ENCODE measurements at regions not wholly inside any gene's neighbourhood (a gene's known extent, or its start where the extent isn't known, plus 50 kb on each side); places are given as distances from the start of the nearest gene placed in this dataset.

- no peaks in the 10 kb centered on the region for H3K36me3 ChIP-seq (replicated peaks; ENCODE audit: insufficient read depth, low read depth)
- no peak overlapping the region for H2AFZ ChIP-seq
- no peak for DNase-seq (ENCODE audit: low spot score)
- H4K20me1 ChIP-seq (ENCODE audit: insufficient read depth, poor library complexity, severe bottlenecking): no peaks in the 10 kb centered on the region
- no peaks in the 10 kb centered on the region for H3K27me3 ChIP-seq
- H3K79me2 ChIP-seq: no peaks in the 10 kb centered on the region
- H3K4me2 ChIP-seq: no peak overlapping the region
- H3K4me1 ChIP-seq (ENCODE audit: insufficient read depth): no peaks in the 10 kb centered on the region
- H3K27ac ChIP-seq: no peak overlapping the region
- no peaks in the 10 kb centered on the region for H3K9me2 ChIP-seq (replicated peaks; ENCODE audit: insufficient read depth)
- no peak overlapping the region for H3K4me3 ChIP-seq
- WGBS (ENCODE audit: low lambda C conversion rate, missing lambda C conversion rate): 82% methylated on average over 2 of the region's 2 CpGs
- no peak for TF ChIP-seq EZH2 (IDR thresholded peaks at IDR 0.05; ENCODE audit: borderline replicate concordance)
- no peak for TF ChIP-seq EZH2phosphoT487 (IDR thresholded peaks at IDR 0.05; ENCODE audit: low read depth, severe bottlenecking, unreplicated experiment)
- TF ChIP-seq CTCF (IDR thresholded peaks at IDR 0.05; ENCODE audit: poor library complexity): peak; percentile 43
- no peaks in the 10 kb centered on the region for H3K9me3 ChIP-seq (ENCODE audit: low read depth)
These were observed 406.0 kb upstream of the POU3F3 start for GRCh38 chr2:104447831-104448434.

- Histone ChIP-seq H3K9me2 (replicated peaks; ENCODE audit: insufficient read depth) (no peaks in the 10 kb centered on the region), H3K4me2 (no peak overlapping the region), H3K79me2 (no peaks in the 10 kb centered on the region), H3K27me3 (no peaks in the 10 kb centered on the region), H3K4me1 (ENCODE audit: insufficient read depth) (no peaks in the 10 kb centered on the region), H4K20me1 (ENCODE audit: insufficient read depth, poor library complexity, severe bottlenecking) (no peaks in the 10 kb centered on the region), H3K9me3 (ENCODE audit: low read depth) (no peaks in the 10 kb centered on the region), H3K4me3 (no peak overlapping the region), H2AFZ (no peak overlapping the region), H3K27ac (no peak overlapping the region), H3K36me3 (replicated peaks; ENCODE audit: insufficient read depth, low read depth) (no peaks in the 10 kb centered on the region)
- WGBS (ENCODE audit: low lambda C conversion rate, missing lambda C conversion rate): 64% methylated on average over 5 of the region's 5 CpGs
- DNase-seq (ENCODE audit: low spot score): no peak
- TF ChIP-seq EZH2phosphoT487 (IDR thresholded peaks at IDR 0.05; ENCODE audit: low read depth, severe bottlenecking, unreplicated experiment) (no peak), EZH2 (IDR thresholded peaks at IDR 0.05; ENCODE audit: borderline replicate concordance) (no peak), CTCF (IDR thresholded peaks at IDR 0.05; ENCODE audit: poor library complexity) (no peak)
These were observed 405.1 kb upstream of the POU3F3 start for GRCh38 chr2:104448661-104449440.

- H3K9me2 ChIP-seq (replicated peaks; ENCODE audit: insufficient read depth): no peaks in the 10 kb centered on the region
- no peaks in the 10 kb centered on the region for H4K20me1 ChIP-seq (ENCODE audit: insufficient read depth, poor library complexity, severe bottlenecking)
- WGBS (ENCODE audit: low lambda C conversion rate, missing lambda C conversion rate): 83% methylated on average over 2 of the region's 2 CpGs
- H3K36me3 ChIP-seq (replicated peaks; ENCODE audit: insufficient read depth, low read depth): no peaks in the 10 kb centered on the region
- H3K4me1 ChIP-seq (ENCODE audit: insufficient read depth): no peaks in the 10 kb centered on the region
- H3K79me2 ChIP-seq: no peaks in the 10 kb centered on the region
- no peak overlapping the region for H2AFZ ChIP-seq
- no peak overlapping the region for H3K27ac ChIP-seq
- H3K4me2 ChIP-seq: no peak overlapping the region
- no peak overlapping the region for H3K4me3 ChIP-seq
- H3K27me3 ChIP-seq: no peaks in the 10 kb centered on the region
- H3K9me3 ChIP-seq (ENCODE audit: low read depth): no peaks in the 10 kb centered on the region
- TF ChIP-seq EZH2phosphoT487 (IDR thresholded peaks at IDR 0.05; ENCODE audit: low read depth, severe bottlenecking, unreplicated experiment) (no peak), EZH2 (IDR thresholded peaks at IDR 0.05; ENCODE audit: borderline replicate concordance) (no peak), CTCF (IDR thresholded peaks at IDR 0.05; ENCODE audit: poor library complexity) (no peak)
- no peak for DNase-seq (ENCODE audit: low spot score)
These were observed 401.4 kb upstream of the POU3F3 start for GRCh38 chr2:104452558-104452957.
